Lower leg skin (tissue), 4 donors: ENCODE measurements at regions not wholly inside any gene's neighbourhood (a gene's known extent, or its start where the extent isn't known, plus 50 kb on each side); places are given as distances from the start of the nearest gene placed in this dataset.

Experiments used
- DNase-seq, 2 donors: peaks; one replicate each; pipeline ENCODE4 v3.0.0-alpha.2; 2019; ENCODE audit warnings: low spot score in 2 of 2
- H3K4me3 ChIP-seq: fragments of 200-600 bp; sonication (generic); 2 replicates; pipeline ENCODE4 v1.5.1; 2017; ENCODE audit warnings: mild to moderate bottlenecking, low read depth; ENCODE audit not compliant: poor library complexity, severe bottlenecking
- CTCF ChIP-seq, 3 donors: fragments of 450-650 bp; IDR thresholded peaks; one replicate each; pipeline ENCODE4 v1.5.1; 2016; ENCODE audit warnings: antibody characterized with exemption in 3 of 3, mild to moderate bottlenecking in 3 of 3, moderate library complexity in 2 of 3
- POLR2A ChIP-seq, 2 donors: fragments of 450-650 bp; IDR thresholded peaks; one replicate each; pipeline ENCODE4 v1.6.1; 2016 to 2017; ENCODE audit warnings: antibody characterized with exemption in 2 of 2, mild to moderate bottlenecking in 1 of 2, moderate library complexity in 1 of 2
- WGBS, 2 donors: methylation state at CpG; one replicate each; pipeline ENCODE4 v1.1.5; 2018; 5-methylcytosine and 5-hydroxymethylcytosine counted together
- intact Hi-C: fragments of 100-400 bp; cut with DNase I; formaldehyde crosslinking; loops from one replicate; pipeline ENCODE4 v1.15.0; 2023; ENCODE audit warnings: low total_unique reads

DNA sequence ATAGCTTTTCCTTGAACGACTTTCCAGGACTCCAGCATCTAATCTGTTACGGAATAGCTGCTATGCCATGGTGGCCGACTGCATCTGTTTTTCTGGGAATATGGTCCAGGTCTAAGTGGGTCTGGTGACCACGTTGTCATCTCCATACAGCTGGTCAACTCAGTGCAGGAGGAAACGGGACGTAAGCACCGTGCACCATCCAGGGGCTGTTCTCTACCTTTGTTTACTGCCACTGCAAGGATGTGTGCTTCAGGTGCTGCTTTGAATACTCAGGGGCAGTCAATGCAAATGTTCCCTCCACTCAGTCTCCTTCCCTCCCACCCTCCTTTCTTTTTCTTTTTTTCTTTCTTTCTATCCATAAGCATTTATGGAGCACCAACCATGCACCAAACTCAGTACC lies 648.2 kb downstream of the VRK1 start:
- H3K4me3 ChIP-seq: no peak overlapping the region
- intact Hi-C loops: no loop called here
- TF ChIP-seq POLR2A (IDR thresholded peaks at IDR 0.05) (no peak), CTCF (IDR thresholded peaks at IDR 0.05) (no peak)
- no peak for DNase-seq
- WGBS, 2 donors: 84 to 88% methylated on average over 7 of the region's 7 CpGs

GRCh38 chr14:97446087-97446486 lies 648.9 kb downstream of the VRK1 start:
- TF ChIP-seq POLR2A (IDR thresholded peaks at IDR 0.05) (no peak), CTCF (IDR thresholded peaks at IDR 0.05) (no peak)
- 93 to 96% methylated on average over 4 of the region's 4 CpGs for WGBS, 2 donors
- no peak overlapping the region for H3K4me3 ChIP-seq
- intact Hi-C loops: no loop called here
- no peak for DNase-seq

DNA sequence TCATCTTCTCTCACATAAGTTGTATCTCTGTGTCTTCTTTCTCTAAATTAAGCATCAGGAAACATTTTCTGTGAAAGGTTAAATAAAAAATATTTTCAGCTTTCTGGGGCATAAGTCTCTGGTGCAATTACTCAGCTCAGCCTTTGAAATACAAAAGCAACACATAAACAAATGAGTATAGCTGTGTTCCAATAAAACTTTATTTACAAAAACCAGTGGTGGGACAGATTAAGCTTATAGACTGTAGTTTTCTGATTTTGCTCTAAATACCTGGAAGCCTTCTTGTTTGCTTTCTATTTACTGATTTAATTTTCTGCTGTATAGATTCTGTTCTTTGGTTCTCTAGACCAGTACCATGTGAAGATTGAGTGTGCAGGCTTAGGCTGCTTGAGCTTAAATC lies 655.1 kb downstream of the VRK1 start:
- TF ChIP-seq POLR2A (IDR thresholded peaks at IDR 0.05) (no peak), CTCF (IDR thresholded peaks at IDR 0.05) (no peak)
- DNase-seq: no peak
- H3K4me3 ChIP-seq: no peak overlapping the region
- intact Hi-C loops: no loop called here

DNA sequence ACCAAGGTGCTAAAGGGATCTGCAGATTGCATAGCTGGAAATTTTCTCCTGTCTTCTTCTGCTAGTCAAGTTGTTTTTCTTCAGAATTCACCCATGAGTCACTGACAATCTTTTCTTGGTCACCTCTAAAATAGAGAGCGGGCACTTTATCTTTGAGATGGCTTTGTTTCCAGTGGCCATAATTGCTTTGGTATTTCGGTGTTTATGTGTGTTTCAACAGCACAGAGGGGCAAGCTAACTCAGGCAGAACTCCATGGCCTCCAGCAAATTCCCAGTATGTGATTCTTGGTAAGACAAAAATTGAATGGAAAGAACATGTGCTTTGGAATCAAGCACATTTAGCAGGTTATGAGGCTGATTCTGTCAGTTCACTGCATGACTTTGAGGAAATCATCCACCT lies 656.8 kb downstream of the VRK1 start:
- TF ChIP-seq POLR2A (IDR thresholded peaks at IDR 0.05) (no peak), CTCF (IDR thresholded peaks at IDR 0.05) (no peak)
- DNase-seq: no peak
- intact Hi-C loops: no loop called here
- 85 to 90% methylated on average over 2 of the region's 2 CpGs for WGBS, 2 donors
- H3K4me3 ChIP-seq: no peak overlapping the region

GRCh38 chr14:97456462-97456861 lies 659.3 kb downstream of the VRK1 start:
- 90 to 92% methylated on average over 9 of the region's 9 CpGs for WGBS, 2 donors
- DNase-seq: no peak
- intact Hi-C loops: no loop called here
- TF ChIP-seq POLR2A (IDR thresholded peaks at IDR 0.05): no peak
- no peak for TF ChIP-seq CTCF (IDR thresholded peaks at IDR 0.05)
- no peak overlapping the region for H3K4me3 ChIP-seq

- TF ChIP-seq CTCF (IDR thresholded peaks at IDR 0.05) (no peak), POLR2A (IDR thresholded peaks at IDR 0.05) (no peak)
- intact Hi-C loops: no loop called here
- DNase-seq: no peak
- no peak overlapping the region for H3K4me3 ChIP-seq
- WGBS, 2 donors: 75 to 77% methylated on average over 2 to 4 of the region's 4 CpGs
These were observed 659.8 kb downstream of the VRK1 start for GRCh38 chr14:97456958-97457357.
